GM12864 (cell line): ENCODE measurements at regions not wholly inside any gene's neighbourhood (a gene's known extent, or its start where the extent isn't known, plus 50 kb on each side); places are given as distances from the start of the nearest gene placed in this dataset.

Experiments
- DNase-seq: peaks from one replicate; pipeline ENCODE4 v3.0.0-alpha.2; 2011; ENCODE audit warnings: low read depth
- H3K4me3 ChIP-seq: 2 replicates; pipeline ENCODE4 v1.5.1; 2011; ENCODE audit warnings: mild to moderate bottlenecking, low read depth, low read length, control low read depth
- TF ChIP-seq, protein P1 (sequence below): IDR thresholded peaks from 2 replicates; pipeline ENCODE4 v1.5.1; 2011; ENCODE audit warnings: low read depth, mild to moderate bottlenecking, moderate library complexity, low read length, control low read depth, inconsistent platforms; ENCODE audit errors: missing control alignments

DNA sequence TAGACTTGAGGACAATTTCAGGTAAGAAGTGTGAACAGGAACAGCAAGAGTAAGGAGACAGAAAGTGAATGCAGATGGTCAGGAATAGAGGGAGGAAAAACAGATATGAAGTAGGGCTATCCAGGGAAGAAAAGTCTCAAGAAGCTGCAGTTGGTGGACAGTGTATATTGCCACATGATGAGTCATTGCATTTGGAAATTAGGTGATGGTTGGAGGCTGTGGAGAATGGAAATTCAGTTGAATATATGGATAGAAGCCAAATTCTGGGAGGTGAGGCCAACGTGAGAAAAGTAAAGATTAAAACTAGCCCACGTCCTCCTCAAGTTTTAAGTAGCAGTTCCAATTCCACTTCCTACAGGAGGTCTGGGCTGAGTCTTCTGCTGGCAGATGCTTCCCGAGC, 158.4 kb downstream of the UBE2E3 start:
- TF ChIP-seq, protein P1, sequence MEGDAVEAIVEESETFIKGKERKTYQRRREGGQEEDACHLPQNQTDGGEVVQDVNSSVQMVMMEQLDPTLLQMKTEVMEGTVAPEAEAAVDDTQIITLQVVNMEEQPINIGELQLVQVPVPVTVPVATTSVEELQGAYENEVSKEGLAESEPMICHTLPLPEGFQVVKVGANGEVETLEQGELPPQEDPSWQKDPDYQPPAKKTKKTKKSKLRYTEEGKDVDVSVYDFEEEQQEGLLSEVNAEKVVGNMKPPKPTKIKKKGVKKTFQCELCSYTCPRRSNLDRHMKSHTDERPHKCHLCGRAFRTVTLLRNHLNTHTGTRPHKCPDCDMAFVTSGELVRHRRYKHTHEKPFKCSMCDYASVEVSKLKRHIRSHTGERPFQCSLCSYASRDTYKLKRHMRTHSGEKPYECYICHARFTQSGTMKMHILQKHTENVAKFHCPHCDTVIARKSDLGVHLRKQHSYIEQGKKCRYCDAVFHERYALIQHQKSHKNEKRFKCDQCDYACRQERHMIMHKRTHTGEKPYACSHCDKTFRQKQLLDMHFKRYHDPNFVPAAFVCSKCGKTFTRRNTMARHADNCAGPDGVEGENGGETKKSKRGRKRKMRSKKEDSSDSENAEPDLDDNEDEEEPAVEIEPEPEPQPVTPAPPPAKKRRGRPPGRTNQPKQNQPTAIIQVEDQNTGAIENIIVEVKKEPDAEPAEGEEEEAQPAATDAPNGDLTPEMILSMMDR: no peak
- no peak overlapping the region for H3K4me3 ChIP-seq
- DNase-seq: no peak

DNA sequence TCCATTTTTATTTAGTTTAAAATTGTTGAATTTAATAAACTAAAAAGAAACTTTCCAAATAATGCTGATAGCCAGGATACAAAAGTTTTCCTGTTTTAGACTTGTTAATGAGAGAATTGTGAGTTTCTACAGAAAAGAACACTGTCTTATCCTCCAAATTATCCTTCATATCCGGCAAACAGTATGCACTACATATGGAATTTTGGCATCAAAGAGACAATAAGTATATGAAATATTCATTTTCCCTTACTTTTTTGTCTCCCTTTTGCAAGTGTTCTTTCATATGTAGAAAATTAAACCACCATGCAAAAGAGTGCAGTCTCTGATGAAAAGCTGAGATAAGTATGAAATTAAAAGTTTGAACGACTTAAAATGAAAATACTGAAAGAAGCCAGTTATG, 159.4 kb downstream of the UBE2E3 start:
- DNase-seq: no peak
- TF ChIP-seq, protein P1: no peak
- no peak overlapping the region for H3K4me3 ChIP-seq

DNA sequence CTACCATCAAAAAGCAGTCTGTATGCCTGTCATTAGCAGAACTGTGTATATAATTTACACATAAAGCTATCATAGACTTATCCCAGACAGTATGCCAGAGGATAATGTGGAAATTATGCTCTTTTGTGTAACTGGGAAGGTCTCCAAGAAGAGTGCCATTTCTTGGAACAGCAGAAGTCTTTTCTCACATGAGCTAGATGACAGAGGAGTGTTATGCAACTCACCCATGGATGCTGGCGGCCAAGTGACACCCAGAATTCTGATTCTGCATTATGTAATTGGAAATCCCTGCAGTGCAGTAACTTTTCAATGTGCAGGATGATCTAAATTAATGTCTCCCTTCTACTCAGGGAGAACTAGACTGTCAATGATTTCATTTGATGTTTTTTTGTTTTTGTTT, 160.0 kb downstream of the UBE2E3 start:
- no peak for DNase-seq
- no peak overlapping the region for H3K4me3 ChIP-seq
- TF ChIP-seq, protein P1: no peak

DNA sequence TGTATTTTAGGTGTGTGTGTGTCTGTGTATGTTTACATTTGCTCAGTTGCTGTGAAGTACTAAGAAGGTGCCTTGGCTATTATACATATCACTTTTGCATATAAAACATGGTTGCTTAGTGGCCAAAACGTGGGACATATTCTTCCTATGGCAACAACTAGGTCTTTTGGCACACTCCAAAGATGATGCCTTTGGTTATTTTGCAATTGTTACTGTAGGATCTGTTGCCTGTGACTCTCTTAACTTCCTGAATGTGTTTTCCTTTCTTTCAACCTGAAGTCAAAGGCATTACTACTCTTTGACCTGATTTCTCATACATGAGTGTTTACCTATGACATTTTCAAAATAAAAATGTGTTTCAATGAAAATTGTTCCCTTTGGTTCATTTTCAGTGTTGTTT, 160.5 kb downstream of the UBE2E3 start:
- no peak for DNase-seq
- H3K4me3 ChIP-seq: no peak overlapping the region
- TF ChIP-seq, protein P1: no peak

DNA sequence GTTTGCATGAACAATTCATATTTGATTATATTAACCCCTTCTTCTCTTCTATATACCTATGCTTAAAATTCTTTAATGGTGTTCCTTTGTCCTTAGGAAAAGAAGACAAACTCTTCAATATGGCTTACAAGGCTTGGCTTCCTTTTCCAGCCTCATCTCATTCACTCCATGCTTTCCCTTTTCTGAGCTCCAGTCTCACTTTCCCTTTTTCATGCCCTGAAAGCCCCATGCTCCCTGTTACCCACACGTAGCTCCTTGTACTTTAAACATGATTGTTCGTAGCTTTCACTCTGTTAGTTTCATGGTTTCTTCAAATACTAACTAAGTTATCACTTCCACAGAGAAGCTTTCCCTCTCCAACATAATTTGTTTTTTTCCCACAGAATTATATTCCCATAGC, 161.3 kb downstream of the UBE2E3 start:
- TF ChIP-seq, protein P1: no peak
- DNase-seq: no peak
- no peak overlapping the region for H3K4me3 ChIP-seq

DNA sequence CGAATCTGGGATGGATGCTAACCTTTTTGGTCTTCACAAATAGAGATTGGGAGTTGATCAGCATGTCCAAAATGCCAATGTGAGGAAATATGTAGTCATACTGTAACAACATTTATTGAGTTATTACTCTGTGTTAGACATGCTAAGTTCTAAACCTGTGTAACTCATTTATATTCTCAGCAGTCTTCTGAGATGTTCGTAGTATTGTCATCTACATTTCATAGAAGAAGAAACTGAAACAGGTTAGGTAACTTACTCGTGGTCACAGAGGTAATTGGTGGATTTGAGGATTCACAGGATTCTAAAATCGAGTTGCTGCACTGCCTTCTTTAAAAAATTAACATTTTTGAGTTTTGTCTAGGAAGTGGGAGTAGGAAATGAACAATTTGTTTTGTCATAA, 162.1 kb downstream of the UBE2E3 start:
- no peak overlapping the region for H3K4me3 ChIP-seq
- TF ChIP-seq, protein P1: no peak
- no peak for DNase-seq

DNA sequence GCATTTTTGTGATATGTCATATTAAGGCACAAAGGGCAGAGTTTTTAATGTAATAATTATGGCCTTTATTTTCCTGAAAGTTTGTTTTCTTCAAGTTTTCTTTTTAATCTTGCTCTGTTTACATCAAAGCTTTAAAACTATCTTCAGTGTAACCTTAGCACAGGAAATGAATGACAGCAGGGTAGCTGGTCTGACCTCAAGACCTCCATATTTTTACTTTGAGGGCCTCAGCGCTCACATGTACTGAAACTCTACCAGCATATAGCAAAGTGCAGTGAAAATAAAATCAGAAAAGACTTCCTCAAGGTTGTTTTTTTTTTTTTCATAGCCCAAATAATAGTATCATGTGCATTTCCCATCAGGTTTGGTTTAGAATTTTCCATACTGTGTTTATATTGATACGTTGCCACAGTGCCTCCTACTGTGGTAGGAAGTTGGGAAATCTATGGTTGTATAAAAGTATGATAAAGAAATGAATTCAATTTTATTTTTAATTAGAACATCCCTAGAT, 163.4 kb downstream of the UBE2E3 start:
- TF ChIP-seq, protein P1: no peak
- DNase-seq: no peak
- H3K4me3 ChIP-seq: no peak overlapping the region
